Head of caudate nucleus (tissue), 42 donors: ENCODE measurements at regions not wholly inside any gene's neighbourhood (a gene's known extent, or its start where the extent isn't known, plus 50 kb on each side); places are given as distances from the start of the nearest gene placed in this dataset.
"Not testable (repeated sequence)": the region's sequence is repeated elsewhere in the genome, so short reads cannot be mapped to it uniquely, and the experiment has no call there.

Experiments
- DNase-seq, 42 donors: peaks; one replicate each; pipeline versions ENCODE4 v3.0.0 to v3.0.0-alpha.2; 2020 to 2021; ENCODE audit warnings: mixed read lengths in 7 of 42
- intact Hi-C: fragments of 100-400 bp; cut with DNase I; formaldehyde crosslinking; loops from one replicate; pipeline ENCODE4 v1.15.0; 2022

- DNase-seq = no peak
- intact Hi-C loops = no loop called here
These were observed 142.0 kb downstream of the RNASET2 start for GRCh38 chr6:166814390-166814789.

- DNase-seq = no peak
- intact Hi-C loops = no loop called here
These were observed 142.9 kb downstream of the RNASET2 start for GRCh38 chr6:166813461-166813860.

GRCh38 chr6:166810864-166811263 is 145.5 kb downstream of the RNASET2 start:
- intact Hi-C loops = no loop called here
- no peak for DNase-seq

GRCh38 chr6:166809721-166810120 is 146.6 kb downstream of the RNASET2 start:
- no peak for DNase-seq
- intact Hi-C loops = no loop called here

GRCh38 chr6:166806962-166807757 is 149.2 kb downstream of the RNASET2 start:
- DNase-seq = no peak
- intact Hi-C loops = no loop called here

GRCh38 chr6:166806217-166806838 is 150.0 kb downstream of the RNASET2 start:
- intact Hi-C loops = no loop called here
- DNase-seq = no peak

GRCh38 chr6:166803471-166803870 is 152.9 kb downstream of the RNASET2 start:
- intact Hi-C loops = no loop called here
- DNase-seq = peak in 5 of 42 donors; percentile 16 to 60 (median 42)

GRCh38 chr6:166802401-166802800 is 153.9 kb downstream of the RNASET2 start:
- DNase-seq = no peak
- intact Hi-C loops = no loop called here

- intact Hi-C loops = no loop called here
- DNase-seq = peak in 4 of 42 donors; percentile 26 to 54 (median 36)
These were observed 156.2 kb downstream of the RNASET2 start for GRCh38 chr6:166800137-166800536.

- DNase-seq = no peak
- intact Hi-C loops = no loop called here
These were observed 157.7 kb downstream of the RNASET2 start for GRCh38 chr6:166798652-166799051.

GRCh38 chr6:166796610-166797009 is 159.7 kb downstream of the RNASET2 start:
- intact Hi-C loops = no loop called here

GRCh38 chr6:166795879-166796278 is 160.5 kb downstream of the RNASET2 start:
- intact Hi-C loops = no loop called here

More at GRCh38 chr6:166796610-166797009, 159.7 kb downstream of the RNASET2 start:
- DNase-seq = no peak

GRCh38 chr6:166790808-166791207 is 163.8 kb upstream of the RPS6KA2 start:
- intact Hi-C loops = not testable (repeated sequence)

More at GRCh38 chr6:166795879-166796278, 160.5 kb downstream of the RNASET2 start:
- DNase-seq = no peak

GRCh38 chr6:166788846-166789529 is 161.9 kb upstream of the RPS6KA2 start:
- peak in 1 of 42 donors; percentile 17 for DNase-seq
- intact Hi-C loops = loop anchor here (10.0 kb wide), 1 partner anchor 346 kb away; no protein-coding TSS in a partner anchor

More at GRCh38 chr6:166790808-166791207, 163.8 kb upstream of the RPS6KA2 start:
- not testable (repeated sequence) for DNase-seq

GRCh38 chr6:166786704-166787293 is 159.7 kb upstream of the RPS6KA2 start:
- peak in 10 of 42 donors; percentile 11 to 64 (median 40) for DNase-seq

GRCh38 chr6:166785131-166785530 is 158.1 kb upstream of the RPS6KA2 start:
- peak in 2 of 42 donors; percentile 10 to 31 for DNase-seq
- intact Hi-C loops = loop anchor here (10.0 kb wide), 1 partner anchor 350 kb away; no protein-coding TSS in a partner anchor

More at GRCh38 chr6:166786704-166787293, 159.7 kb upstream of the RPS6KA2 start:
- intact Hi-C loops = loop anchor here (10.0 kb wide), 1 partner anchor 348 kb away; no protein-coding TSS in a partner anchor

- intact Hi-C loops = loop anchor here (10.0 kb wide), 1 partner anchor 350 kb away; no protein-coding TSS in a partner anchor
- DNase-seq = peak in 2 of 42 donors; percentile 2
These were observed 157.6 kb upstream of the RPS6KA2 start for GRCh38 chr6:166784691-166785090.

- peak in 1 of 42 donors; percentile 2 for DNase-seq
- intact Hi-C loops = loop anchor here (10.0 kb wide), 1 partner anchor 352 kb away; no protein-coding TSS in a partner anchor
These were observed 155.5 kb upstream of the RPS6KA2 start for GRCh38 chr6:166782520-166782919.

GRCh38 chr6:166781331-166781730 is 154.3 kb upstream of the RPS6KA2 start:
- peak in 1 of 42 donors; percentile 20 for DNase-seq
- intact Hi-C loops = loop anchor here (10.0 kb wide), 1 partner anchor 353 kb away; no protein-coding TSS in a partner anchor
